DMS 273 treated with DMSO at 0.1 percent for 48 hours (cell line): ENCODE measurements at regions not wholly inside any gene's neighbourhood (a gene's known extent, or its start where the extent isn't known, plus 50 kb on each side); places are given as distances from the start of the nearest gene placed in this dataset.
A peak's percentile ranks its signal among the peaks of the same experiment; 100 is the strongest.

Source experiments
- DNase-seq: peaks from one replicate; lab custom pipeline; 2025; lab: John Stamatoyannopoulos, UW

- no peak for DNase-seq
Observed at GRCh38 chr2:107218208-107218607, 332.2 kb upstream of the ST6GAL2 start.

- no peak for DNase-seq
Observed at GRCh38 chr2:107222466-107222865, 336.5 kb upstream of the ST6GAL2 start.

DNA sequence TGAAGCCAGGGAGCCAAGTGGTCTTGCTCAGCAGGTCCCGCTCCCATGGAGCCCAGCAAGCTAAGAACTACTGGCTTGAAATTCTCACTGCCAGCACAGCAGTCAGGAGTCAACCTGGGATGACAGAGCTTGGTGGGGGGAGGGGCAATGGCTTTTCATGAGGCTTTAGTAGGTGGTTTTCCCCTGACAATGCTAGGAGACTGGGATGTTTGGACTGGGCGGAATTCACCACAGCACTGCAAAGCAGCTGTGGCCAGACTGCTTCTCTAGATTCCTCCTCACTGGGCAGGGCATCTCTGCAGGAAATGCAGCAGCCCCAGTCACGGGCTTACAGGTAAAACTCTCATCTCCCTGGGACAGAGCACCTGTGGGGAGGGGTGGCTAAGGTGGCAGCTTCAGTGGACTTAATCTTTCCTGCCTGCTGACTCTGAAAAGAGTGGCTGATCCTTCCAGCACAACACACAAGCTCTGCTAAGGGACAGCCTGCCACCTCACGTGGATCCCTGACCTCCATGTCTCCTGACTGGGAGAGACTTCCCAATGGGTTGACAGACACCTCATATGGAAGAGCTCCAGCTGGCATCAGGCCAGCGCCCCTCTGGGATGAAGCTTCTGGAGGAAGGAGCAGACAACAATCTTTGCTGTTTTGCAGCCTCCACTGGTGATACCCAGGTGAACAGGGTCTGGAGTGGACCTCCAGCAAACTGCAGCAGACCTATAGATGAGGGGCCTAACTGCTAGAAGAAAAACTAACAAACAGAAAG, 349.7 kb upstream of the ST6GAL2 start:
- no peak for DNase-seq

GRCh38 chr2:107242811-107243210, 356.8 kb upstream of the ST6GAL2 start:
- no peak for DNase-seq

- DNase-seq = no peak
Observed at GRCh38 chr2:107248932-107249331, 363.0 kb upstream of the ST6GAL2 start.

- DNase-seq = no peak
Observed at GRCh38 chr2:107255744-107256143, 369.8 kb upstream of the ST6GAL2 start.

- DNase-seq = no peak
Observed at GRCh38 chr2:107258531-107259407, 372.8 kb upstream of the ST6GAL2 start.

- DNase-seq = peak; percentile 93
Observed at GRCh38 chr2:107259408-107260195, 373.6 kb upstream of the ST6GAL2 start.

GRCh38 chr2:107263628-107264027, 377.7 kb upstream of the ST6GAL2 start:
- peak; percentile 60 for DNase-seq

GRCh38 chr2:107264184-107264583, 378.2 kb upstream of the ST6GAL2 start:
- DNase-seq = no peak

DNA sequence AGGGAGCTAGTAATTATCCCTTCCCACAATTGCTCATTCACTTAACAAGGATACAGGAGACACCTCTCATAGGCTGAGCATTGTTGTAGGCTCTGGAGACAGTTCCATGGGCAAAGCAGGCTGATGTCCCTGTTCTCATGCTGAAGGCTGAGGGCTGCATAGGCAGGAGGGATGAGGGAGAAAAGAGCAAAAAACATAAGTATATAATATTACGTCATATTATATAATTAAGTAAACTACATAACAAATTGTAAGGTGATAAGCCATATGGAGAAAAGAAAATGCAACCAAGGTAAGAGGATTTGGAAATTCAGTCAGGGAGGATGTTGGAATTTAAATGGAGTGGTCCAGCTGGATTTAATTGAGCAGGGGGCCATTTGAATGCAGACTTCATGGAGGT, 380.6 kb upstream of the ST6GAL2 start:
- no peak for DNase-seq

GRCh38 chr2:107267086-107267485, 381.1 kb upstream of the ST6GAL2 start:
- DNase-seq = no peak

DNA sequence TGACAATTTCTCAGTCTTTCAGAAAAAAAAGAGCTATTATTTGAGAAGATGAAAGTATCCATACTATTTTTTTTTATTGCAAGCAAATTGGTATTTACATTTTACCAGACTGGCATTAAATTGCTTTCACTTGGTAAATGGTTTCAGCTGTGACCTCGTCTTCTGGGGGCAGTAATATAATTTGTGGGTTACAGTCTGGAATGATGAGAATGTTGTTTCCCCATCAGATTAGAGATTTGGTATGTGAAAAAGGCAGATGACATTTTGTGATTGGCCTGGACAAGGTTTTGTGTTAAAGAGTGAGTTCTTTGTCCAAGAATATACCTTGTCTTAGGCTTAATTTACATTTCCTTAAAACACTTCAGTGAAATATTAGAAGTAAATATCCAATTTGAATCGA, 390.1 kb upstream of the ST6GAL2 start:
- DNase-seq = no peak

DNA sequence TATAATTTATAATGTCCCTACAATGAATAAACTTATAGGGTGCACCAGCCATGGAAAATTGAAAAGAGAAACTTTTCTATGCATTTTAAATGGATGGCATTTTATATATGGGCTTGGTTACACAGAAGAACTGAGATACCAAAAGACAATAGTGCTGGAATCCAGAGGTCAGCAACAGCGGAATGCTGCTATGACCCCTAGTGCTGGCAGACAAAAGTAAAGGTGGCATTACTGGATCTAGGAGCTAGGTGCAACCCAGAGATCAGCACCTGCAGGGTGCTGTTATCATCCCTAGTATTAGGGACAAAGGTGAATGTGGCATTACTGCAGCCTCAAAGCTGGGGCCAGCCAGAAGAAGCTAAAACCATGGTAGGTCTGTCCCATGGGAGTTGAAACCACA, 392.7 kb upstream of the ST6GAL2 start:
- no peak for DNase-seq

DNA sequence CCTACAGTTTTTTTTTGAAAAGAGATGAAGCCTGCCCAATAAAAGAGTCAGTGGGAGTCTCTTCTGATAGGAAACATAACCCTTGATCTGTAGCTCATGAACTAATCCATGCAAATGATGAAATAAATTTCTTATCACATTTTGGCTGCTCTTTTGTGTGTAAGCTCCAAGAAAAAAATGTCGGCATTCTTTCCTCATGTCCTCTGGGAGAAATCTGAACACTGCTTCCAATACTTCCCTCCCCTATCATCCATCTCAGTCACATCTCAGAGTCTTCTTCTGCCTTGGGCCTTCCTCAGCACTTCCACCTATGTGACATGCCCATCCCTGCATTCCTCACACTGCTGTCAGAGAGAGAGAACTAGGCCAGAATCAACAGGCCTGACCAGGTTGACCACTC, 395.7 kb upstream of the ST6GAL2 start:
- no peak for DNase-seq

- DNase-seq = no peak
Observed at GRCh38 chr2:107282135-107282534, 396.2 kb upstream of the ST6GAL2 start.

GRCh38 chr2:107285621-107286299, 399.8 kb upstream of the ST6GAL2 start:
- DNase-seq = no peak

DNA sequence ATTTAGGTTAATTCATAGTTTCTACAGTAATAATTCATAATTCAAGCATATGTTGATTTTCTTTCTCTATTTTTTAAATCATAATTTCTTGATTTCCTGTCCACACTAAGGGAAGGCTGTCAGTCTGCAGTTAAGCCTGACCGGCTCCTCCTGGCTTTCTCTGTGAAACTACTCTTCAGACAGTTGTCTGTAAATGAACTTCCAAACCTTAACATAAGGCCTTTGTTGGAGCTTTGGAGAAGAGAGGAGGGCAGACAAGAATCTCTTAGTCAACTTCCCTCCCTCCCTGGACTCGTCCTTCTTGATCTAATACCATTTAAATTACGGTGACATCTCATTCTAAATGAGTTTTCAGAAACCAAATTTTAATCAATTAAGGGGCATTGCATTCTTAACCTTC, 404.1 kb upstream of the ST6GAL2 start:
- DNase-seq = no peak

GRCh38 chr2:107303964-107304363, 418.0 kb upstream of the ST6GAL2 start:
- DNase-seq = no peak

GRCh38 chr2:107305966-107306365, 420.0 kb upstream of the ST6GAL2 start:
- DNase-seq = no peak

DNA sequence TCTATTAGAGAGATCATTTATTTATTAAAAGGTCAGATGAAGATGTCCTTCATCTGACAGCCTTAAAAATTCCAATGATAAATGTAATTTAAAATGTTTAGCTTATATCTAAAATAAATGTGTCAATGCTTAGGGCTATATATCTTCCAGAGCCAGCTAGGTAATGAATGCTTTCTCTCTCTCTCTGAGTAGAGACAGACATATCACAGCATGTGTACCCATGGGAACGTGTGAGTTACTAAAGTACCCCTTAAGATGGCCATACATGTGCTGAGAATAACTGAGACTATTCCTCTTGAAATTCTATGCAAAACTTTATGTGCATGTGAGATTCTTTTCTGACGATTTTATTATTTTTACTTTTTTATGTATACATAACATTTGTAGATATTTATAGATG, 420.9 kb upstream of the ST6GAL2 start:
- DNase-seq = no peak

- DNase-seq = peak; percentile 91
Observed at GRCh38 chr2:107308835-107309234, 422.9 kb upstream of the ST6GAL2 start.
